Calu3 (cell line): ENCODE measurements at regions not wholly inside any gene's neighbourhood (a gene's known extent, or its start where the extent isn't known, plus 50 kb on each side); places are given as distances from the start of the nearest gene placed in this dataset.

Experiments used
- BruUV-seq: library from RNA; stranded (reverse); fragments of 400-500 nt; replicated peaks from 2 replicates; lab custom pipeline; 2021; lab: Mats Ljungman, UMichigan
- CTCF ChIA-PET: fragments of 300-600 bp; sonication (Branson Sonifier 250); formaldehyde crosslinking; loops from one replicate; lab custom pipeline; 2022; ENCODE audit warnings: antibody characterized with exemption; lab: Charles Lee
- DNase-seq: peaks from one replicate; pipeline ENCODE4 v3.0.0; 2022
- H3K27ac Mint-ChIP-seq: one replicate; pipeline ENCODE4 v1.8.0; 2022; ENCODE audit warnings: mixed read lengths; ENCODE audit not compliant: unreplicated experiment
- H3K27me3 Mint-ChIP-seq: one replicate; pipeline ENCODE4 v1.8.0; 2022; ENCODE audit warnings: mixed read lengths; ENCODE audit not compliant: unreplicated experiment
- H3K36me3 Mint-ChIP-seq: one replicate; pipeline ENCODE4 v1.8.0; 2022; ENCODE audit warnings: mild to moderate bottlenecking, moderate library complexity, mixed read lengths; ENCODE audit not compliant: insufficient read depth, unreplicated experiment
- H3K4me1 Mint-ChIP-seq: one replicate; pipeline ENCODE4 v1.8.0; 2022; ENCODE audit warnings: mild to moderate bottlenecking, low read depth, mixed read lengths; ENCODE audit not compliant: unreplicated experiment
- H3K4me3 Mint-ChIP-seq: one replicate; pipeline ENCODE4 v1.8.0; 2022; ENCODE audit warnings: mild to moderate bottlenecking, low read depth, moderate library complexity, mixed read lengths; ENCODE audit not compliant: unreplicated experiment
- H3K9me3 Mint-ChIP-seq: one replicate; pipeline ENCODE4 v1.8.0; 2022; ENCODE audit warnings: low read depth, mixed read lengths; ENCODE audit not compliant: unreplicated experiment
- intact Hi-C: fragments of 100-400 bp; cut with micrococcal nuclease; formaldehyde crosslinking; loops from one replicate; pipeline ENCODE4 v1.10.0; 2022; ENCODE audit not compliant: unreplicated experiment
- TF ChIP-seq, protein P1 (sequence below): fragments of 200-600 bp; IDR thresholded peaks from one replicate; pipeline ENCODE4 v1.8.0; 2022; ENCODE audit warnings: antibody characterized with exemption; ENCODE audit not compliant: unreplicated experiment

DNA sequence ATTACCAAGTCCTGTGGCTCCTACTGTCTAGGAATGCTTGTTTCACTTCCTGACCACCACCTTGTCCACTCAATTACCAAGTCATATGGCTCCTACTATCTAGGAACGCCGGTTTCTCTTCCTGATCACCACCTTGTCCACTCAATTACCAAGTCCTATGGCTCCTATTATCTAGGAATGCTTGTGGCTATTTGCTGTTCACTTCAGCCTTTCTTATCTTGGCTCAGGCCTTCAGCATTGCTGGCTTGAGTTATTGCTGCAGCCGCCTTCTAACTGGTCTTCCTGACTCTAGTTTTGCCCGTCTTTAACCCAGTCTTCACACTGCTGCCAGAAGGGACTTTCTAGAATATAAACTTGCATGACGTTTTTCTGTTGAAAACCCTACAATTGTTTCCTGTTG is 82.5 kb upstream of the GAREM1 start:
- Mint-ChIP-seq H3K9me3 (no peaks in the 10 kb centered on the region), H3K27me3 (no peaks in the 10 kb centered on the region), H3K4me3 (no peak overlapping the region), H3K27ac (no peak overlapping the region), H3K4me1 (peaks cover 12% of the 10 kb centered on the region), H3K36me3 (no peaks in the 10 kb centered on the region)
- BruUV-seq, result no TSS peak
- no peak for DNase-seq
- CTCF ChIA-PET, result interaction anchor here (0.9 to 3.5 kb wide), 6 partner anchors 8 to 403 kb away, joined by 3 to 50 read pairs (median 8); partner anchors contain the start of gene GAREM1
- TF ChIP-seq, protein P1, sequence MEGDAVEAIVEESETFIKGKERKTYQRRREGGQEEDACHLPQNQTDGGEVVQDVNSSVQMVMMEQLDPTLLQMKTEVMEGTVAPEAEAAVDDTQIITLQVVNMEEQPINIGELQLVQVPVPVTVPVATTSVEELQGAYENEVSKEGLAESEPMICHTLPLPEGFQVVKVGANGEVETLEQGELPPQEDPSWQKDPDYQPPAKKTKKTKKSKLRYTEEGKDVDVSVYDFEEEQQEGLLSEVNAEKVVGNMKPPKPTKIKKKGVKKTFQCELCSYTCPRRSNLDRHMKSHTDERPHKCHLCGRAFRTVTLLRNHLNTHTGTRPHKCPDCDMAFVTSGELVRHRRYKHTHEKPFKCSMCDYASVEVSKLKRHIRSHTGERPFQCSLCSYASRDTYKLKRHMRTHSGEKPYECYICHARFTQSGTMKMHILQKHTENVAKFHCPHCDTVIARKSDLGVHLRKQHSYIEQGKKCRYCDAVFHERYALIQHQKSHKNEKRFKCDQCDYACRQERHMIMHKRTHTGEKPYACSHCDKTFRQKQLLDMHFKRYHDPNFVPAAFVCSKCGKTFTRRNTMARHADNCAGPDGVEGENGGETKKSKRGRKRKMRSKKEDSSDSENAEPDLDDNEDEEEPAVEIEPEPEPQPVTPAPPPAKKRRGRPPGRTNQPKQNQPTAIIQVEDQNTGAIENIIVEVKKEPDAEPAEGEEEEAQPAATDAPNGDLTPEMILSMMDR, result no peak
- intact Hi-C loops, result no loop called here

DNA sequence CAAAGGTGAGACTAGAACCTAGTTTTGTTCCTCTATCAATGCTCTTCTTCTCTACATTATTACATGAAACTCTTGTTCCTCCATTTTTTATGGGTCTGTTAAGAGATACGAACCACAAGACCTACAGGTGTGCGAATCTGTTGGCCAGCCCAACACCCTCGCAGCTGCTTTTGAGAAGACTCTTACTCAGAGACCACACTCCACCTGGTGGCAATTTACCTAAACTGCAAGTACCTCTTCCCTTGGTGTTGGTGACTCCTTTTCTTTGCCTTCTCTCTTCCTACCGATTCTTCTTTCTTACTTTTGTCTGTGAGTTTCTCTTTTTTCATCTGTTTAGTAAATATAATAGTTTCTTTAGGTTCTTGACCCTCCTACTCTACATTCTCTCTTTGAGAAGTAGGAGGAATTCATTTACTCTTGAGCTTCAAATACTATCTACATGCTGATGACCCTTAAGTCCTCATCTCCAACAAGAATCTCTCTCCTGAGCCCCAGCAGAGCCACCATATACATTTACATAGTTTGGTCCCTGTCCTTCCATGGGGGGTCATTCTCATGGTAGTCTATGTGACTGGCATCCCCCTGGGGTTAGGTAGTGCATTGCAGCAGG is 81.8 kb upstream of the GAREM1 start:
- intact Hi-C loops, result loop anchor here (1.0 kb wide), 1 partner anchor 394 kb away; no protein-coding TSS in a partner anchor
- Mint-ChIP-seq H3K4me3 (no peak overlapping the region), H3K27ac (no peak overlapping the region), H3K4me1 (peaks cover 12% of the 10 kb centered on the region), H3K9me3 (no peaks in the 10 kb centered on the region), H3K36me3 (no peaks in the 10 kb centered on the region), H3K27me3 (no peaks in the 10 kb centered on the region)
- CTCF ChIA-PET, result interaction anchor here (0.5 to 3.5 kb wide), 8 partner anchors 9 to 396 kb away, joined by 3 to 50 read pairs (median 4); partner anchors contain the start of gene GAREM1
- no TSS peak for BruUV-seq
- DNase-seq, result peak; percentile 83
- TF ChIP-seq, protein P1, result peak; percentile 76

DNA sequence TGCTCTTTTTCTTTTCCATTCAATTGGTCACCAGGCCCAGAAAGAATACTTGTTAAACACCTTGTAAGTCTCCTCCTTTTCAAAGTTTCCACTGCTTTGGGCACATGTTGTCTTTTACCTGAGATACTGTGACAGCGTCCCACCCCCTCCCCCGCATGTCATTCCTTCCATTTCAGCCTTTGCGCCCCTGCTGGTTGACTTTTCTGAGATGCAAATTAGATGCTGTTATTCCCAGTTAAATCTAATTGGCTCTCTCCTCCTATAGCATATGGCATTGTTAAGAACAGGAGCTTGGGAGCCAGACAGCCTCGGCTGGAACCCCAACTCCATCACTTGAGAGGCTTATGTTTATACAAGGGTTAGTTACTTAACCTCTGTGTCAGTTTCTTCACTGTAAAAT is 80.3 kb upstream of the GAREM1 start:
- no peaks in the 10 kb centered on the region for H3K9me3 Mint-ChIP-seq
- no peaks in the 10 kb centered on the region for H3K36me3 Mint-ChIP-seq
- H3K4me3 Mint-ChIP-seq, result no peak overlapping the region
- intact Hi-C loops, result no loop called here
- no peak for DNase-seq
- CTCF ChIA-PET, result interaction anchor here (0.7 to 3.5 kb wide), 3 partner anchors 168 to 393 kb away, joined by 3 to 50 read pairs (median 6); no protein-coding TSS in a partner anchor
- no TSS peak for BruUV-seq
- TF ChIP-seq, protein P1, result peak; percentile 16
- peaks cover 12% of the 10 kb centered on the region for H3K4me1 Mint-ChIP-seq
- no peak overlapping the region for H3K27ac Mint-ChIP-seq
- no peaks in the 10 kb centered on the region for H3K27me3 Mint-ChIP-seq

DNA sequence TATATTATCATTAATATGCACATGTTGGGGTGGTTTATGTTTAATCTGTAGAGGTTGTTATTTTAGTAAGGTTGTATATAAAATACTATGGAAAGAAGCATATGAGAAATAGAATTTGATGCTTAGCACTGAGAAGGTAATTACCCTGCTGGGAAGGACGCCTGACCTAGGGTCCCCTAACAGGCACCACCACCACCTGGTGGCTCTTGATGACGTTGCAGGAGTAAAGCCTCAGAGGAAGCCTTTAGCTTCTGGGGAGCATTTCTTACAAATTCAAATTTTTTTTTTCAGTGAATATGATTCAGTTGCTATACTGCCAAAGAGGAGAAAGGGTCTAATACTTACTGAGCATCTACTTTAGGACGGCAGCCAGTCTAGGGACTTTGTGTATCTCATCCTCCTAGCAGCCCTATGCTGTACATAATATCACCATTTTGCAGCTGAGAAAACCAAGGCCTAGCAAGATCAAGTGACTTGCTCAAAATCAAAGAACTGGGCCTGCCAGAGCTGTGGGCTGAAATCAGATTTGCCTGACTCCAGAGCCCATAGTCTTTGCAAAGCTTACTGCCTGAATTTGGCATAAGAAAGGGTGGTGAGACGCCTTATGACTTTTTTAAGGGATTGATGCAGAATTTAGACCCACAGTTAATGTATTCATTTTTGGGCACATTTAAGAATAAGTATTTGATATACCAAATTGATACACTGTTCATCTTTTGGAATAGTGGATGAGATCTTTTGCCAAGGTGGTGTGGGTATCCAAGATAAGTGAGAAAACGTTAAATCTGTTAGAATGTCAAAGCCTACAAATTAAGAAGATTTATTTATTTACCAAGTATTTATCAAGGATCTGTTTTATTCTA is 78.8 kb upstream of the GAREM1 start:
- Mint-ChIP-seq H3K9me3 (no peaks in the 10 kb centered on the region), H3K4me1 (peaks cover 12% of the 10 kb centered on the region), H3K4me3 (no peak overlapping the region), H3K36me3 (no peaks in the 10 kb centered on the region), H3K27me3 (no peaks in the 10 kb centered on the region), H3K27ac (no peak overlapping the region)
- intact Hi-C loops, result loop anchor here (1.0 to 10.0 kb wide), 4 partner anchors 77 to 278 kb away; partner anchors contain the start of gene GAREM1
- TF ChIP-seq, protein P1, result peak; percentile 72
- BruUV-seq, result no TSS peak
- CTCF ChIA-PET, result interaction anchor here (0.6 to 2.2 kb wide), 10 partner anchors 78 to 393 kb away, joined by 3 to 25 read pairs (median 4); partner anchors contain the start of gene GAREM1
- peak; percentile 74 for DNase-seq
